Hematopoietic multipotent progenitor cell (in vitro differentiated cells): ENCODE measurements at regions not wholly inside any gene's neighbourhood (a gene's known extent, or its start where the extent isn't known, plus 50 kb on each side); places are given as distances from the start of the nearest gene placed in this dataset.
"Not testable (repeated sequence)": the region's sequence is repeated elsewhere in the genome, so short reads cannot be mapped to it uniquely, and the experiment has no call there.

Experiments used
- DNase-seq, 3 donors: peaks; one replicate each; pipeline ENCODE4 v3.0.0-alpha.2; 2011 to 2015; ENCODE audit warnings: low read depth in 2 of 3, low spot score in 2 of 3

- DNase-seq: no peak
These were observed 588.3 kb downstream of the SLC16A7 start for GRCh38 chr12:60184096-60184495.

GRCh38 chr12:60185060-60185459 is 589.2 kb downstream of the SLC16A7 start:
- DNase-seq: no peak

- DNase-seq: no peak
These were observed 595.4 kb downstream of the SLC16A7 start for GRCh38 chr12:60191271-60191670.

- DNase-seq: no peak
These were observed 596.0 kb downstream of the SLC16A7 start for GRCh38 chr12:60191676-60192359.

- DNase-seq: no peak
These were observed 598.8 kb downstream of the SLC16A7 start for GRCh38 chr12:60194678-60195077.

GRCh38 chr12:60195483-60195882 is 599.7 kb downstream of the SLC16A7 start:
- DNase-seq: no peak

GRCh38 chr12:60196366-60196765 is 600.5 kb downstream of the SLC16A7 start:
- DNase-seq: no peak

- DNase-seq: no peak
These were observed 601.8 kb downstream of the SLC16A7 start for GRCh38 chr12:60197589-60197988.

GRCh38 chr12:60201891-60202290 is 606.1 kb downstream of the SLC16A7 start:
- no peak for DNase-seq

GRCh38 chr12:60205500-60205899 is 609.7 kb downstream of the SLC16A7 start:
- DNase-seq: no peak

GRCh38 chr12:60209521-60209920 is 613.7 kb downstream of the SLC16A7 start:
- no peak for DNase-seq

- DNase-seq: peak in 1 of 3 donors; percentile 4
These were observed 614.1 kb downstream of the SLC16A7 start for GRCh38 chr12:60209933-60210332.

GRCh38 chr12:60210756-60211155 is 614.9 kb downstream of the SLC16A7 start:
- no peak for DNase-seq

- DNase-seq: no peak
These were observed 615.4 kb downstream of the SLC16A7 start for GRCh38 chr12:60211244-60211643.

GRCh38 chr12:60212159-60213000 is 616.6 kb downstream of the SLC16A7 start:
- DNase-seq: no peak

GRCh38 chr12:60213272-60213671 is 617.4 kb downstream of the SLC16A7 start:
- DNase-seq: not testable (repeated sequence)

GRCh38 chr12:60216226-60216625 is 620.4 kb downstream of the SLC16A7 start:
- DNase-seq: no peak

GRCh38 chr12:60223242-60223641 is 627.4 kb downstream of the SLC16A7 start:
- DNase-seq: no peak

- no peak for DNase-seq
These were observed 629.6 kb downstream of the SLC16A7 start for GRCh38 chr12:60225216-60226000.

- no peak for DNase-seq
These were observed 632.1 kb downstream of the SLC16A7 start for GRCh38 chr12:60227916-60228315.

GRCh38 chr12:60230056-60230455 is 634.2 kb downstream of the SLC16A7 start:
- no peak for DNase-seq
